Calu3 (cell line): ENCODE measurements at regions not wholly inside any gene's neighbourhood (a gene's known extent, or its start where the extent isn't known, plus 50 kb on each side); places are given as distances from the start of the nearest gene placed in this dataset.

Source experiments
- BruUV-seq: library from RNA; stranded (reverse); fragments of 400-500 nt; replicated peaks from 2 replicates; lab custom pipeline; 2021; lab: Mats Ljungman, UMichigan
- CTCF ChIA-PET: fragments of 300-600 bp; sonication (Branson Sonifier 250); formaldehyde crosslinking; loops from one replicate; lab custom pipeline; 2022; ENCODE audit warnings: antibody characterized with exemption; lab: Charles Lee
- DNase-seq: peaks from one replicate; pipeline ENCODE4 v3.0.0; 2022
- H3K27ac Mint-ChIP-seq: one replicate; pipeline ENCODE4 v1.8.0; 2022; ENCODE audit warnings: mixed read lengths; ENCODE audit not compliant: unreplicated experiment
- H3K27me3 Mint-ChIP-seq: one replicate; pipeline ENCODE4 v1.8.0; 2022; ENCODE audit warnings: mixed read lengths; ENCODE audit not compliant: unreplicated experiment
- H3K36me3 Mint-ChIP-seq: one replicate; pipeline ENCODE4 v1.8.0; 2022; ENCODE audit warnings: mild to moderate bottlenecking, moderate library complexity, mixed read lengths; ENCODE audit not compliant: insufficient read depth, unreplicated experiment
- H3K4me1 Mint-ChIP-seq: one replicate; pipeline ENCODE4 v1.8.0; 2022; ENCODE audit warnings: mild to moderate bottlenecking, low read depth, mixed read lengths; ENCODE audit not compliant: unreplicated experiment
- H3K4me3 Mint-ChIP-seq: one replicate; pipeline ENCODE4 v1.8.0; 2022; ENCODE audit warnings: mild to moderate bottlenecking, low read depth, moderate library complexity, mixed read lengths; ENCODE audit not compliant: unreplicated experiment
- H3K9me3 Mint-ChIP-seq: one replicate; pipeline ENCODE4 v1.8.0; 2022; ENCODE audit warnings: low read depth, mixed read lengths; ENCODE audit not compliant: unreplicated experiment
- intact Hi-C: fragments of 100-400 bp; cut with micrococcal nuclease; formaldehyde crosslinking; loops from one replicate; pipeline ENCODE4 v1.10.0; 2022; ENCODE audit not compliant: unreplicated experiment
- TF ChIP-seq, protein P1 (sequence below): fragments of 200-600 bp; IDR thresholded peaks from one replicate; pipeline ENCODE4 v1.8.0; 2022; ENCODE audit warnings: antibody characterized with exemption; ENCODE audit not compliant: unreplicated experiment

DNA sequence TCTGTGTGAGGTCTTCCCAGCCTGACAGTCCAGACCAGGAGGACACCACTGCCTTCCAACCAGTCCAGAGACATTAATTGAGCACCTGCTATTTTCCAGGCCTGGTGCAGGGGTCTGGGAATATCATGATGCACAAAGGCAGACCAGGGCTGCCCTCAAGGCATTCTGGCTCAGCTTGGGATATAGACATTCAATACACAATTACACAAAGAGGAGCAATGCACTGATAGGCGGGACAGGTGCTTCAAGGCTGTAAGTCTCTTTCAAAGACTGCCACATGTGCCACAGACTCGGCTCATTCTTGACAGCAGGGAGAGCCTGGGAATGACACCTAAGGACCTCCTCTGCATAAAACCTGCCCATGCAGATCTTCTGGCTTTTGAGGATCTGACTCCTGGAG is 158.6 kb downstream of the C5orf15 start:
- no peak overlapping the region for H3K27ac Mint-ChIP-seq
- intact Hi-C loops, result no loop called here
- no peaks in the 10 kb centered on the region for H3K9me3 Mint-ChIP-seq
- no peaks in the 10 kb centered on the region for H3K36me3 Mint-ChIP-seq
- TF ChIP-seq, protein P1, sequence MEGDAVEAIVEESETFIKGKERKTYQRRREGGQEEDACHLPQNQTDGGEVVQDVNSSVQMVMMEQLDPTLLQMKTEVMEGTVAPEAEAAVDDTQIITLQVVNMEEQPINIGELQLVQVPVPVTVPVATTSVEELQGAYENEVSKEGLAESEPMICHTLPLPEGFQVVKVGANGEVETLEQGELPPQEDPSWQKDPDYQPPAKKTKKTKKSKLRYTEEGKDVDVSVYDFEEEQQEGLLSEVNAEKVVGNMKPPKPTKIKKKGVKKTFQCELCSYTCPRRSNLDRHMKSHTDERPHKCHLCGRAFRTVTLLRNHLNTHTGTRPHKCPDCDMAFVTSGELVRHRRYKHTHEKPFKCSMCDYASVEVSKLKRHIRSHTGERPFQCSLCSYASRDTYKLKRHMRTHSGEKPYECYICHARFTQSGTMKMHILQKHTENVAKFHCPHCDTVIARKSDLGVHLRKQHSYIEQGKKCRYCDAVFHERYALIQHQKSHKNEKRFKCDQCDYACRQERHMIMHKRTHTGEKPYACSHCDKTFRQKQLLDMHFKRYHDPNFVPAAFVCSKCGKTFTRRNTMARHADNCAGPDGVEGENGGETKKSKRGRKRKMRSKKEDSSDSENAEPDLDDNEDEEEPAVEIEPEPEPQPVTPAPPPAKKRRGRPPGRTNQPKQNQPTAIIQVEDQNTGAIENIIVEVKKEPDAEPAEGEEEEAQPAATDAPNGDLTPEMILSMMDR, result no peak
- no peaks in the 10 kb centered on the region for H3K4me1 Mint-ChIP-seq
- H3K27me3 Mint-ChIP-seq, result peaks cover 94% of the 10 kb centered on the region
- H3K4me3 Mint-ChIP-seq, result no peak overlapping the region
- BruUV-seq, result no TSS peak
- CTCF ChIA-PET, result interaction anchor here (0.7 kb wide), 1 partner anchor 523 kb away, joined by 3 read pairs; no protein-coding TSS in a partner anchor
- DNase-seq, result no peak

DNA sequence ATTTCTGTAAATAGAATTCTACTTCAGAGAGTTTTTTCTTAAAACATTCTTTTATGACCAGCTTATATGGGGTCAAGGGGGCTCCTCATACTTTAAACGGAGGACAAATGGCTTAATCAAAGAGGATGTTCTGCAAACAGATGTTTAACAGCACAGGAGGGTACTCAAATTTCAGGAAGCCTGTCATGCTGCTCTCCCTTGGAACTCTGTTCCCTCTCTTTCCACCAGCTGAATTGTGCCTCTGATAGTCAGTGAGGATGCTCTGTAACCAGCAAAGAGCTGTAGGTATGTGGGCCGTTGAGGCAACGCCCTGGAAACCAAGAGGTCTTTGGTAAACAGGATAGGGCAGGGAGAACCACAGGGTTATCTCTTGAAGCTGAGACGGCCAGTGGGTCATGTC is 161.1 kb downstream of the C5orf15 start:
- CTCF ChIA-PET, result interaction anchor here (0.7 kb wide), 1 partner anchor 9 kb away, joined by 5 read pairs; no protein-coding TSS in a partner anchor
- no TSS peak for BruUV-seq

DNA sequence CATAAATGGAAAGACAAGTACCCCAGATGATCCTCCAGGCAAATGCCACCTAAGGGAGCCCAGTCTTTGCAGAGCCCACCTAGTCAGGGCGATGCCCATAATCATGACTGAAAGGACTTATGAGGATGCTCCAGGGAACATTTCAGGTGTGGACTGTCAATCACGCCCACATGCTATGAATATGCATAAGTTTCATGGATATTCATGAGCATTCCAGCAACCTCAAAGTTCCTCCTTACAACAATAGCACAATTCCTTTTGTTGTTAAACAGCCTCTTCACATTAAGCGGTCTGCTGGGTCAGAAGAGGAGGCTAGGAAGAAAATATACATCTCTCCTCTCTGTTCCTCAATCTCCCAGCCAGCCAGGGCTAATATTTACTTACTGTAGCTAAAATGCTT is 161.6 kb downstream of the C5orf15 start:
- no peak overlapping the region for H3K4me3 Mint-ChIP-seq
- DNase-seq, result no peak
- no peaks in the 10 kb centered on the region for H3K36me3 Mint-ChIP-seq
- H3K9me3 Mint-ChIP-seq, result no peaks in the 10 kb centered on the region
- TF ChIP-seq, protein P1, result no peak
- CTCF ChIA-PET, result no interaction called here
- H3K27me3 Mint-ChIP-seq, result peaks cover 94% of the 10 kb centered on the region
- BruUV-seq, result no TSS peak
- no peaks in the 10 kb centered on the region for H3K4me1 Mint-ChIP-seq
- H3K27ac Mint-ChIP-seq, result no peak overlapping the region
- intact Hi-C loops, result no loop called here

More for the DNA sequence above, 161.1 kb downstream of the C5orf15 start:
- H3K36me3 Mint-ChIP-seq, result no peaks in the 10 kb centered on the region
- TF ChIP-seq, protein P1, result no peak
- no peaks in the 10 kb centered on the region for H3K4me1 Mint-ChIP-seq
- DNase-seq, result no peak
- H3K27me3 Mint-ChIP-seq, result peaks cover 94% of the 10 kb centered on the region
- intact Hi-C loops, result no loop called here
- no peaks in the 10 kb centered on the region for H3K9me3 Mint-ChIP-seq
- no peak overlapping the region for H3K4me3 Mint-ChIP-seq
- no peak overlapping the region for H3K27ac Mint-ChIP-seq

DNA sequence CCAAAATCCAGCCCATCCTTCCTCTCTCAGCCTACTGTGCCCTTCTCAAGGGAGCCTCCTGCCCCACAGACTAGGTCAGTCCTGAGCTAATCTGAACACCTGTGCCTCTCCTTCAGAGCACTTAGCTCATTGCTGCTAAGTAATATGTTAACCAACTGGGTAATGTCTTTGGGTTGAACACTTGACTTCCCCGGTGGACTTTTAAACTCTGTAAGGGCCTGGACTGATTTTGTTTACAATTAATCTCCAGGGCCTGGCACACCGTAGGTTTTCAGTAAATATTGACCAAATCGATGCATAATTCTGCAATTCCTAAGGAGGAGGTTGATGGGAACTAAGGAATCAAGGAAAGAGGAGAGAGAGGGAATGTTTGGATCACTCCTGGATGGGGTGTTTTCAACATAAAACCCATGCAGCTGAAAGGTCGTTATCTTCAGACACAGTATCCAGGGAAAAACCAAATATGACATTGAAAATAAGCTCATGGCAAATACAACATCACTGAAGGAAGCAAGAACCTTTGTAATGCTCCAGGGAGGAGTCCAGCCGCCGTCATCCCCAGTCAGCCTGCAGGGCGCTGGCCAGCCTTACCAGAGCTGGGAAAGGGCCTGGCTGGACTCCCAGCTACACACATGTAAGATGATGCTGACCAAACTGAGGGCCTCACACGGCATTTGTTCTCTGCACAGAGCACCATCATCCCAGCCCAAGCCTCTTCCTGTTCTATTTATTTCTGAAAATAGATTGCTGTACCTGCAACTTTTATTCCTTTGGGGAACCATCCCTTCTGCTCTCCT is 166.3 kb downstream of the C5orf15 start:
- DNase-seq, result no peak
- CTCF ChIA-PET, result interaction anchor here (0.6 kb wide), 1 partner anchor 1015 kb away, joined by 3 read pairs; no protein-coding TSS in a partner anchor

More for the DNA sequence above, 166.3 kb downstream of the C5orf15 start:
- Mint-ChIP-seq H3K27ac (no peak overlapping the region), H3K4me3 (no peak overlapping the region), H3K36me3 (no peaks in the 10 kb centered on the region), H3K4me1 (no peaks in the 10 kb centered on the region), H3K9me3 (no peaks in the 10 kb centered on the region), H3K27me3 (peaks cover 94% of the 10 kb centered on the region)
- no TSS peak for BruUV-seq
- TF ChIP-seq, protein P1, result no peak
- intact Hi-C loops, result no loop called here
